GM23338 (cell line): ENCODE measurements at regions not wholly inside any gene's neighbourhood (a gene's known extent, or its start where the extent isn't known, plus 50 kb on each side); places are given as distances from the start of the nearest gene placed in this dataset.

ENCODE experiments used
- CREB1 ChIP-seq: fragments of 250-450 bp; sonication (Bioruptor Pico); IDR thresholded peaks from 2 replicates; pipeline ENCODE4 v1.5.0; 2020; ENCODE audit warnings: low read depth, mild to moderate bottlenecking, moderate library complexity
- CTCF ChIP-seq, 2 experiments: fragments of 200-600 bp in 1 of 2; sonication (generic) in 1 of 2; conservative IDR thresholded peaks; 2 replicates each; pipeline versions ENCODE4 v1.5.1 to v1.6.1; 2016 to 2017; ENCODE audit warnings: antibody characterized with exemption in 2 of 2, low read depth in 2 of 2, mild to moderate bottlenecking in 2 of 2, moderate library complexity in 1 of 2
- EZH2 ChIP-seq: fragments of 200-600 bp; sonication (generic); IDR thresholded peaks from one replicate; pipeline ENCODE4 v1.8.0; 2017; ENCODE audit warnings: antibody characterized with exemption, mild to moderate bottlenecking, low read depth; ENCODE audit not compliant: unreplicated experiment
- EZH2phosphoT487 ChIP-seq: fragments of 200-600 bp; sonication (generic); IDR thresholded peaks from one replicate; pipeline ENCODE4 v1.8.1; 2018; ENCODE audit warnings: antibody characterized with exemption; ENCODE audit not compliant: unreplicated experiment
- NANOG ChIP-seq: IDR thresholded peaks from 2 replicates; pipeline ENCODE4 v1.6.1; 2016; ENCODE audit warnings: antibody characterized with exemption, borderline replicate concordance
- POLR2AphosphoS5 ChIP-seq: IDR thresholded peaks from 2 replicates; pipeline ENCODE4 v1.6.1; 2016; ENCODE audit warnings: antibody characterized with exemption, low read depth
- REST ChIP-seq: IDR thresholded peaks from one replicate; pipeline ENCODE4 v1.6.1; 2018; ENCODE audit warnings: antibody characterized with exemption; ENCODE audit not compliant: unreplicated experiment
- ZNF462 ChIP-seq: fragments of 250-450 bp; sonication (Bioruptor Pico); IDR thresholded peaks from 2 replicates; pipeline ENCODE4 v1.5.0; 2020; ENCODE audit warnings: mild to moderate bottlenecking, moderate library complexity

GRCh38 chr18:43422518-43422917, 145.2 kb upstream of the SYT4 start:
- TF ChIP-seq CTCF (conservative IDR thresholded peaks at IDR 0.05; ENCODE audit: low read depth in 2 of 2) (peak; percentile 39), POLR2AphosphoS5 (no peak), EZH2 (no peak), EZH2phosphoT487 (no peak), NANOG (no peak), REST (no peak), ZNF462 (CRISPR knock-in tag) (no peak), CREB1 (CRISPR knock-in tag) (no peak)
